Thymus (tissue), 11 donors: ENCODE measurements at regions not wholly inside any gene's neighbourhood (a gene's known extent, or its start where the extent isn't known, plus 50 kb on each side); places are given as distances from the start of the nearest gene placed in this dataset.

ENCODE experiments used
- DNase-seq, 9 donors: peaks; one replicate each; pipeline ENCODE4 v3.0.0-alpha.2; 2013; ENCODE audit warnings: low spot score in 9 of 9, low read depth in 6 of 9, missing footprints in 1 of 9
- H3K27ac ChIP-seq, 2 donors: one replicate each; pipeline ENCODE4 v1.5.1; 2013; ENCODE audit warnings: control low read depth in 1 of 2, low read depth in 1 of 2, low read length in 1 of 2, mild to moderate bottlenecking in 1 of 2, moderate library complexity in 1 of 2
- H3K27me3 ChIP-seq, 2 donors: one replicate each; pipeline ENCODE4 v1.5.1; 2013; ENCODE audit warnings: low read length in 1 of 2; ENCODE audit not compliant: control insufficient read depth in 2 of 2, insufficient read depth in 1 of 2
- H3K36me3 ChIP-seq, 2 donors: one replicate each; pipeline ENCODE4 v1.5.1; 2013; ENCODE audit warnings: low read length in 1 of 2, mild to moderate bottlenecking in 1 of 2, moderate library complexity in 1 of 2; ENCODE audit not compliant: control insufficient read depth in 2 of 2, insufficient read depth in 2 of 2
- H3K4me1 ChIP-seq, 2 donors: one replicate each; pipeline ENCODE4 v1.5.1; 2013; ENCODE audit warnings: low read length in 2 of 2; ENCODE audit not compliant: control insufficient read depth in 2 of 2, insufficient read depth in 2 of 2
- H3K4me3 ChIP-seq, 2 donors: one replicate each; pipeline ENCODE4 v1.5.1; 2013; ENCODE audit warnings: low read length in 2 of 2, control low read depth in 1 of 2, mild to moderate bottlenecking in 1 of 2
- H3K9me3 ChIP-seq, 2 donors: one replicate each; pipeline ENCODE4 v1.5.1; 2013; ENCODE audit warnings: low read length in 1 of 2, mild to moderate bottlenecking in 1 of 2; ENCODE audit not compliant: control insufficient read depth in 2 of 2, insufficient read depth in 1 of 2
- WGBS: extraction: QIAGEN DNeasy Blood & Tissue Kit; methylation state at CpG from one replicate; pipeline ENCODE4 v1.1.7; 2013; 5-methylcytosine and 5-hydroxymethylcytosine counted together
- donor health status: healthy.

GRCh38 chr2:188076149-188077056 is 215.3 kb upstream of the GULP1 start:
- Histone ChIP-seq H3K9me3 (peaks cover 0 to 9% of the 10 kb centered on the region in 2 donors), H3K4me1 (no peaks in the 10 kb centered on the region), H3K36me3 (no peaks in the 10 kb centered on the region), H3K4me3 (no peak overlapping the region), H3K27ac (no peak overlapping the region), H3K27me3 (no peaks in the 10 kb centered on the region)
- WGBS, result 91% methylated on average over 2 of the region's 2 CpGs
- DNase-seq, result no peak

GRCh38 chr2:188077757-188078156 is 213.9 kb upstream of the GULP1 start:
- Histone ChIP-seq H3K27me3 (no peaks in the 10 kb centered on the region), H3K27ac (no peak overlapping the region), H3K4me1 (no peaks in the 10 kb centered on the region), H3K9me3 (peaks cover 0 to 3% of the 10 kb centered on the region in 2 donors), H3K36me3 (no peaks in the 10 kb centered on the region), H3K4me3 (no peak overlapping the region)
- DNase-seq, result no peak

GRCh38 chr2:188078534-188078933 is 213.1 kb upstream of the GULP1 start:
- Histone ChIP-seq H3K27me3 (no peaks in the 10 kb centered on the region), H3K4me3 (no peak overlapping the region), H3K9me3 (peaks cover 0 to 2% of the 10 kb centered on the region in 2 donors), H3K36me3 (no peaks in the 10 kb centered on the region), H3K4me1 (no peaks in the 10 kb centered on the region), H3K27ac (no peak overlapping the region)
- WGBS, result 96% methylated on average over 4 of the region's 4 CpGs
- no peak for DNase-seq

- H3K4me1 ChIP-seq, result no peaks in the 10 kb centered on the region
- 87% methylated on average over 1 of the region's 1 CpG for WGBS
- peaks cover 0 to 2% of the 10 kb centered on the region in 2 donors for H3K9me3 ChIP-seq
- no peaks in the 10 kb centered on the region for H3K27me3 ChIP-seq
- DNase-seq, result no peak
- H3K4me3 ChIP-seq, result no peak overlapping the region
- no peaks in the 10 kb centered on the region for H3K36me3 ChIP-seq
- no peak overlapping the region for H3K27ac ChIP-seq
Observed at GRCh38 chr2:188079196-188079595, 212.5 kb upstream of the GULP1 start.

- Histone ChIP-seq H3K4me1 (no peaks in the 10 kb centered on the region), H3K36me3 (no peaks in the 10 kb centered on the region), H3K27ac (no peak overlapping the region), H3K9me3 (no peaks in the 10 kb centered on the region), H3K27me3 (no peaks in the 10 kb centered on the region), H3K4me3 (no peak overlapping the region)
- DNase-seq, result no peak
- 71% methylated on average over 4 of the region's 4 CpGs for WGBS
Observed at GRCh38 chr2:188085421-188085820, 206.3 kb upstream of the GULP1 start.

GRCh38 chr2:188089901-188090300 is 201.8 kb upstream of the GULP1 start:
- H3K4me3 ChIP-seq, result no peak overlapping the region
- no peaks in the 10 kb centered on the region for H3K4me1 ChIP-seq
- H3K9me3 ChIP-seq, result no peaks in the 10 kb centered on the region
- no peak for DNase-seq
- H3K27me3 ChIP-seq, result no peaks in the 10 kb centered on the region
- WGBS, result 87% methylated on average over 2 of the region's 2 CpGs
- no peak overlapping the region for H3K27ac ChIP-seq
- H3K36me3 ChIP-seq, result no peaks in the 10 kb centered on the region

GRCh38 chr2:188091220-188091619 is 200.5 kb upstream of the GULP1 start:
- DNase-seq, result no peak
- Histone ChIP-seq H3K27me3 (no peaks in the 10 kb centered on the region), H3K9me3 (no peaks in the 10 kb centered on the region), H3K4me1 (no peaks in the 10 kb centered on the region), H3K4me3 (no peak overlapping the region), H3K36me3 (no peaks in the 10 kb centered on the region), H3K27ac (no peak overlapping the region)

GRCh38 chr2:188092734-188093133 is 198.9 kb upstream of the GULP1 start:
- no peaks in the 10 kb centered on the region for H3K4me1 ChIP-seq
- no peaks in the 10 kb centered on the region for H3K9me3 ChIP-seq
- WGBS, result 83% methylated on average over 2 of the region's 2 CpGs

GRCh38 chr2:188096910-188097309 is 194.8 kb upstream of the GULP1 start:
- no peaks in the 10 kb centered on the region for H3K27me3 ChIP-seq
- no peak for DNase-seq
- no peak overlapping the region for H3K27ac ChIP-seq
- no peaks in the 10 kb centered on the region for H3K4me1 ChIP-seq
- no peaks in the 10 kb centered on the region for H3K9me3 ChIP-seq
- no peak overlapping the region for H3K4me3 ChIP-seq
- 90% methylated on average over 3 of the region's 3 CpGs for WGBS
- H3K36me3 ChIP-seq, result no peaks in the 10 kb centered on the region

More at GRCh38 chr2:188092734-188093133, 198.9 kb upstream of the GULP1 start:
- no peak overlapping the region for H3K27ac ChIP-seq
- H3K36me3 ChIP-seq, result no peaks in the 10 kb centered on the region
- no peak overlapping the region for H3K4me3 ChIP-seq
- no peaks in the 10 kb centered on the region for H3K27me3 ChIP-seq
- no peak for DNase-seq
